KMS-11 (cell line): ENCODE measurements at regions not wholly inside any gene's neighbourhood (a gene's known extent, or its start where the extent isn't known, plus 50 kb on each side); places are given as distances from the start of the nearest gene placed in this dataset.
"Not testable (repeated sequence)": the region's sequence is repeated elsewhere in the genome, so short reads cannot be mapped to it uniquely, and the experiment has no call there.

ENCODE experiments used
- H2AFZ ChIP-seq: fragments of 200-600 bp; sonication (generic); 2 replicates; pipeline ENCODE4 v1.6.1; 2016; ENCODE audit warnings: antibody characterized with exemption, mixed run types, low read depth
- H3K27ac ChIP-seq: fragments of 200-600 bp; sonication (generic); 2 replicates; pipeline ENCODE4 v1.6.1; 2016; ENCODE audit warnings: mild to moderate bottlenecking, mixed run types
- H3K27me3 ChIP-seq: fragments of 200-600 bp; sonication (generic); 2 replicates; pipeline ENCODE4 v1.6.1; 2017; ENCODE audit warnings: mild to moderate bottlenecking, low read depth, mixed run types, moderate library complexity; ENCODE audit not compliant: insufficient read depth
- H3K36me3 ChIP-seq: fragments of 200-600 bp; sonication (generic); 2 replicates; pipeline ENCODE4 v1.6.1; 2017; ENCODE audit warnings: mild to moderate bottlenecking, mixed run types; ENCODE audit not compliant: insufficient read depth
- H3K4me1 ChIP-seq: fragments of 200-600 bp; sonication (generic); 2 replicates; pipeline ENCODE4 v1.6.1; 2016; ENCODE audit warnings: mild to moderate bottlenecking, low read depth, mixed run types; ENCODE audit not compliant: poor library complexity, severe bottlenecking
- H3K4me2 ChIP-seq: fragments of 200-600 bp; sonication (generic); 2 replicates; pipeline ENCODE4 v1.7.0; 2016; ENCODE audit warnings: mild to moderate bottlenecking, mixed run types
- H3K4me3 ChIP-seq: fragments of 200-600 bp; sonication (generic); IDR thresholded peaks from 2 replicates; pipeline ENCODE4 v1.6.1; 2017; ENCODE audit warnings: low read depth, low read length, mixed read lengths; ENCODE audit not compliant: insufficient read depth
- H3K79me2 ChIP-seq: fragments of 200-600 bp; sonication (generic); 2 replicates; pipeline ENCODE4 v1.6.1; 2016; ENCODE audit warnings: low read depth, mixed run types; ENCODE audit not compliant: insufficient read depth
- H3K9ac ChIP-seq: fragments of 200-600 bp; sonication (generic); 2 replicates; pipeline ENCODE4 v1.6.1; 2016; ENCODE audit warnings: mild to moderate bottlenecking, mixed run types
- H4K20me1 ChIP-seq: fragments of 200-600 bp; sonication (generic); 2 replicates; pipeline ENCODE4 v1.6.1; 2016; ENCODE audit warnings: mild to moderate bottlenecking, mixed run types; ENCODE audit not compliant: insufficient read depth
- TF ChIP-seq, protein P1 (sequence below): fragments of 200-600 bp; sonication (generic); conservative IDR thresholded peaks from 2 replicates; pipeline ENCODE4 v1.6.1; 2017; ENCODE audit warnings: low read depth, mild to moderate bottlenecking, antibody characterized with exemption, low read length, moderate library complexity, mixed read lengths

DNA sequence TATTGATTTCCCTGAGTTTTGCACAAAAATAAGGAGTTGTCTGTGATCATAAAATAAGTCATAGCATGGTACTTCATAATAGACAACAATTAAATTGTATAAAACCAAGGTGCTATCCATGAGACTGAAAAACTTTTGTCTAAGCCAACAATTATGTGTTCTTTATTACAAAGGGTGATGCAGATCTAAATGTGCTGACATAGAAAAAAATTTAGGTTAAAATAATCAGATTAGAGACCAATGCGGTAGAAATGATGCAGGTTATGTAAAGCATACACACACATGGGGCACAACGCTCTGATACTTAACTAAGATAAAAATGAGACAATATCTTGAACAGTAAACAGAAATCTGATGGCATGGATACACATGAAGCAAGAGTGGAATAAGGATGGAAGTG, 113.3 kb downstream of the PWWP3B start:
- no peaks in the 10 kb centered on the region for H3K79me2 ChIP-seq
- H3K4me3 ChIP-seq: no peak overlapping the region
- no peaks in the 10 kb centered on the region for H4K20me1 ChIP-seq
- no peaks in the 10 kb centered on the region for H3K36me3 ChIP-seq
- H3K4me1 ChIP-seq: no peaks in the 10 kb centered on the region
- H3K27me3 ChIP-seq: no peaks in the 10 kb centered on the region
- no peak overlapping the region for H3K9ac ChIP-seq
- no peak overlapping the region for H2AFZ ChIP-seq
- TF ChIP-seq, protein P1, sequence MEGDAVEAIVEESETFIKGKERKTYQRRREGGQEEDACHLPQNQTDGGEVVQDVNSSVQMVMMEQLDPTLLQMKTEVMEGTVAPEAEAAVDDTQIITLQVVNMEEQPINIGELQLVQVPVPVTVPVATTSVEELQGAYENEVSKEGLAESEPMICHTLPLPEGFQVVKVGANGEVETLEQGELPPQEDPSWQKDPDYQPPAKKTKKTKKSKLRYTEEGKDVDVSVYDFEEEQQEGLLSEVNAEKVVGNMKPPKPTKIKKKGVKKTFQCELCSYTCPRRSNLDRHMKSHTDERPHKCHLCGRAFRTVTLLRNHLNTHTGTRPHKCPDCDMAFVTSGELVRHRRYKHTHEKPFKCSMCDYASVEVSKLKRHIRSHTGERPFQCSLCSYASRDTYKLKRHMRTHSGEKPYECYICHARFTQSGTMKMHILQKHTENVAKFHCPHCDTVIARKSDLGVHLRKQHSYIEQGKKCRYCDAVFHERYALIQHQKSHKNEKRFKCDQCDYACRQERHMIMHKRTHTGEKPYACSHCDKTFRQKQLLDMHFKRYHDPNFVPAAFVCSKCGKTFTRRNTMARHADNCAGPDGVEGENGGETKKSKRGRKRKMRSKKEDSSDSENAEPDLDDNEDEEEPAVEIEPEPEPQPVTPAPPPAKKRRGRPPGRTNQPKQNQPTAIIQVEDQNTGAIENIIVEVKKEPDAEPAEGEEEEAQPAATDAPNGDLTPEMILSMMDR: no peak
- no peak overlapping the region for H3K4me2 ChIP-seq
- no peak overlapping the region for H3K27ac ChIP-seq

- TF ChIP-seq, protein P1: no peak
- Histone ChIP-seq H3K79me2 (no peaks in the 10 kb centered on the region), H3K4me2 (no peak overlapping the region), H3K9ac (no peak overlapping the region), H4K20me1 (no peaks in the 10 kb centered on the region), H3K27ac (no peak overlapping the region), H3K27me3 (no peaks in the 10 kb centered on the region), H3K4me3 (no peak overlapping the region), H3K36me3 (no peaks in the 10 kb centered on the region), H2AFZ (no peak overlapping the region), H3K4me1 (no peaks in the 10 kb centered on the region)
Measured at GRCh38 chrX:106283841-106284240, 115.7 kb downstream of the PWWP3B start.

DNA sequence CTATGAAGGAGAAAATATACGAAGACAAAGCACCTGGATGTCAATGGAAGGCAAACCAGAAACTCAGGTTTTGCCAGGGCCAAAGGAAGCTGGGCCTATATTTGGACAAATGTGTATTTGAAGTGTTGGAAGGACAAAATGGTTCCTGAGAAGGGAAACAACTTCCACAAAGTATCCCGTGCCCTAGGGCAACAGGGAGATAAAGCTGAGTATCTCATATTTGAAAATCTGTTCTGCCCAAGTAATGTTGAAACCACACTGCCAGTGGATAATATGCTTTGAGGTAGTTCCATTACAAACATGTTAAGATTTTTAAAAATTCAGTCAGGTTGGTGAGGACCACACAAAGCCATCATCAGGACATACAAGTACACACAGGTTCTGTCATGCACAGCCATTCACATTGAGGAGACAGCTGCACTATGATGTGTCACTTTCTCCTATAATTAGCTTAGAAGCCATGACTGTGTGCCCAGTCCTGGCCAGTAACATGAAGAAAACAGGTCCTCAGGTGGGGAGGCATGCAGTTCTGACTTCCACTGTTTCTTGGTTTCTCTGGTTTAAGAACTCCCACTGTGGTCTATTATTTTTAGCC, 116.4 kb downstream of the PWWP3B start:
- Histone ChIP-seq H4K20me1 (no peaks in the 10 kb centered on the region), H3K4me3 (no peak overlapping the region), H3K36me3 (no peaks in the 10 kb centered on the region), H3K9ac (no peak overlapping the region), H3K4me2 (no peak overlapping the region), H3K4me1 (no peaks in the 10 kb centered on the region), H3K79me2 (no peaks in the 10 kb centered on the region), H3K27me3 (no peaks in the 10 kb centered on the region), H2AFZ (no peak overlapping the region), H3K27ac (no peak overlapping the region)
- TF ChIP-seq, protein P1: no peak

DNA sequence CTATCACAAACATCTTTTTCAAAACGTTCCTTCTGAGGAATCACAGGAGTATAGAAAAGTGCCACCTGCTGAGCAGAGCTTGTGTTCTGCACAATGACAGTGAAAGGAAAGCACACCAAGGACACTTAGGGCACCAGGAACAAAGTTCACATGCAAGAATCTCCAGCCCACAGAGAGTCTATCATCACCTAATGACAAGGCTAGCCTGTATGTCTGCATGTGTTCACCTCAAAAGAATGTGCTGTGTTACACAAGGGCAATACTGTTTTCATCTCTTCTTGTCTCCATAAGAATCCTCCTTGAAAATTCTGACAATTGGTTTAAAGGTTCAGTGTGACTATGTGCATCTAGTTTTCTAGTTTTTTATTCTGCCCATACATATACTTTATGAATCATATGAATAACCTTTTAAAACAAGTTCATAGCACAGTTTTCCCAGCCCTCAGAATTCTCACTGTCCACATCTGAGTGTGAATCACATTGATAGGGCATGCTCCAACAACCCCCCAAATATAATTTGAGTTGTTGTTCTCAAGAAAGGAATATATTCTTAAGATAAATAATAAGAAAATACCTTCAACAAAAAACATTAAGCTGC, 118.0 kb downstream of the PWWP3B start:
- no peaks in the 10 kb centered on the region for H3K36me3 ChIP-seq
- TF ChIP-seq, protein P1: no peak
- no peak overlapping the region for H3K9ac ChIP-seq
- H3K4me1 ChIP-seq: no peaks in the 10 kb centered on the region
- H3K79me2 ChIP-seq: no peaks in the 10 kb centered on the region
- no peaks in the 10 kb centered on the region for H4K20me1 ChIP-seq
- H3K4me2 ChIP-seq: no peak overlapping the region
- no peak overlapping the region for H2AFZ ChIP-seq
- no peak overlapping the region for H3K27ac ChIP-seq
- H3K27me3 ChIP-seq: no peaks in the 10 kb centered on the region
- H3K4me3 ChIP-seq: no peak overlapping the region

DNA sequence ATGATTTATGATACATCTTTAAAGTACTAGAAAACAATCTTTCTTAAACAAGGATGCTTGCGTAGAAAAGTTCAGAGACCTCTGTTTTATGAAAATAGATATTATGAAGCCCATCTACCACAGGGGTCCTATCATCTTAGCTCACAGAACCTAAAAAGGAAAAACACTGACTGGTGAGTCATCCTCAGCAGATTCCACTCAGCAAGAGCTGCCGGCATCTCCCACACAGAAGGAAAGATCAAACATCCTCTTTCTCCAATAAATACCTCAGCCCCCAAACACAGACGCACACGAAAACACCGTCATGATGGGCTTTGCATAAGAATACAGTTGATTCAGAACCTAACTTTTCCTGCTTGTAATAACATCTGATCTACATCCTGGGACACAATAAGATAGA, 122.7 kb downstream of the PWWP3B start:
- not testable (repeated sequence) for H3K9ac ChIP-seq, H3K79me2 ChIP-seq, H3K4me2 ChIP-seq, H3K27me3 ChIP-seq, H4K20me1 ChIP-seq, H2AFZ ChIP-seq, H3K27ac ChIP-seq, H3K4me3 ChIP-seq, H3K4me1 ChIP-seq, H3K36me3 ChIP-seq

DNA sequence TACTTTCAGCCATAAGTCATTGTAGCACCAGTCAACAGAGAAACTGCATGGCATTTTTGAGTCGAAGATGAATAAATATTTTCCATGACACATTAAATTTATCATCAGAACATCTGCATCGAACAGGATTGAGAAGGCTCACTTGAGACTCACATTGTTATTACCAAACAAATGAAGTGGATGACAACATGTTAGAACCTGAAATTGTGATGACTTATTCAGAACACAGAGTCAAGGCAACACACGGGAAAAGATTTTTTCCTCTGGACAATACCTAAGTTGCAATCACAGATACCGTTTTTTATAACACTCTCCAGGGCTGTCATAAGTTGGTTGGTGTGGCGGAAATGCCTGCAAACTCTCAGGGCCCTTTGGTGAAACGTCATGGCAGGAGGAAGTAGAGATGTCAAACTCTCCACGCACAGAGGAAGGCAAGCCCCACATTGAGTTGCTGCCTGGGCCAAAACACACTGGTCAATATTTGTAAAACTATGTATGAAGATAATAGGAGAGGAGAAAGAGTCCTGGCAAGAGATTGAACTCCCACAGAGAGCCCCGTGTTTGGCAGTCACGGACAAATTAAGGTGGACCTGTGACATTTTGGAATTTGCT, 123.8 kb downstream of the PWWP3B start:
- H3K36me3 ChIP-seq, H4K20me1 ChIP-seq, H2AFZ ChIP-seq, H3K9ac ChIP-seq, H3K4me2 ChIP-seq, H3K27me3 ChIP-seq, H3K4me3 ChIP-seq, H3K4me1 ChIP-seq, H3K27ac ChIP-seq, H3K79me2 ChIP-seq: not testable (repeated sequence)
